MM.1S (cell line): ENCODE measurements at regions not wholly inside any gene's neighbourhood (a gene's known extent, or its start where the extent isn't known, plus 50 kb on each side); places are given as distances from the start of the nearest gene placed in this dataset.

Source experiments
- DNase-seq: peaks from one replicate; pipeline ENCODE4 v3.0.0-alpha.2; 2015
- H2AFZ ChIP-seq: fragments of 300-600 bp; sonication (generic); 2 replicates; pipeline ENCODE4 v1.6.0; 2016; ENCODE audit warnings: antibody characterized with exemption, low read length
- H3F3A ChIP-seq: fragments of 300-600 bp; sonication (generic); 2 replicates; pipeline ENCODE4 v1.6.1; 2016; ENCODE audit warnings: mild to moderate bottlenecking, antibody characterized with exemption, low read length, moderate library complexity, mixed read lengths; ENCODE audit not compliant: insufficient read depth
- H3K27ac ChIP-seq: fragments of 300-600 bp; sonication (generic); 2 replicates; pipeline ENCODE4 v1.5.1; 2016; ENCODE audit warnings: mild to moderate bottlenecking, low read length
- H3K27me3 ChIP-seq: fragments of 300-600 bp; sonication (generic); replicated peaks from 2 replicates; pipeline ENCODE4 v1.6.0; 2016; ENCODE audit warnings: low read length; ENCODE audit not compliant: insufficient read depth
- H3K36me3 ChIP-seq: fragments of 300-600 bp; sonication (generic); replicated peaks from 2 replicates; pipeline ENCODE4 v1.6.1; 2016; ENCODE audit warnings: mild to moderate bottlenecking, low read length, mixed read lengths; ENCODE audit not compliant: insufficient read depth
- H3K4me1 ChIP-seq: fragments of 300-600 bp; sonication (generic); 2 replicates; pipeline ENCODE4 v1.6.1; 2016; ENCODE audit warnings: low read length, mixed read lengths
- H3K4me2 ChIP-seq: fragments of 300-600 bp; sonication (generic); 2 replicates; pipeline ENCODE4 v1.6.0; 2016; ENCODE audit warnings: low read depth, low read length
- H3K4me3 ChIP-seq: fragments of 300-600 bp; sonication (generic); 2 replicates; pipeline ENCODE4 v1.5.1; 2016; ENCODE audit warnings: low read length, mixed read lengths
- H3K79me2 ChIP-seq: fragments of 300-600 bp; sonication (generic); 2 replicates; pipeline ENCODE4 v1.6.1; 2016; ENCODE audit warnings: mixed run types, low read length, mixed read lengths
- H3K9ac ChIP-seq: fragments of 300-600 bp; sonication (generic); 2 replicates; pipeline ENCODE4 v1.6.1; 2016; ENCODE audit warnings: low read length, mixed read lengths
- H3K9me2 ChIP-seq: fragments of 300-600 bp; sonication (generic); replicated peaks from 2 replicates; pipeline ENCODE4 v1.6.1; 2016; ENCODE audit warnings: mild to moderate bottlenecking, low read length, mixed read lengths; ENCODE audit not compliant: insufficient read depth
- H3K9me3 ChIP-seq: fragments of 300-600 bp; sonication (generic); replicated peaks from 2 replicates; pipeline ENCODE4 v1.6.1; 2016; ENCODE audit warnings: mild to moderate bottlenecking, low read length, mixed read lengths; ENCODE audit not compliant: insufficient read depth
- H4K20me1 ChIP-seq: fragments of 300-600 bp; sonication (generic); 2 replicates; pipeline ENCODE4 v1.6.1; 2016; ENCODE audit warnings: mild to moderate bottlenecking, low read length, moderate library complexity, mixed read lengths; ENCODE audit not compliant: insufficient read depth
- CTCF ChIP-seq: fragments of 300-600 bp; sonication (generic); IDR thresholded peaks from 2 replicates; pipeline ENCODE4 v1.5.1; 2016; ENCODE audit warnings: antibody characterized with exemption, low read length, mixed read lengths
- EZH2 ChIP-seq: fragments of 300-600 bp; sonication (generic); optimal IDR thresholded peaks from 2 replicates; pipeline ENCODE3; 2017; ENCODE audit warnings: low read depth, mild to moderate bottlenecking, antibody characterized with exemption, low read length, mixed read lengths
- EZH2phosphoT487 ChIP-seq: fragments of 300-600 bp; sonication (generic); IDR thresholded peaks from 2 replicates; pipeline ENCODE4 v1.6.1; 2018; ENCODE audit warnings: antibody characterized with exemption, low read length

- Histone ChIP-seq H3K4me3 (no peak overlapping the region), H3K9ac (no peak overlapping the region), H2AFZ (no peak overlapping the region), H4K20me1 (no peaks in the 10 kb centered on the region), H3K4me1 (no peaks in the 10 kb centered on the region), H3K9me3 (no peaks in the 10 kb centered on the region), H3K4me2 (no peak overlapping the region), H3K36me3 (no peaks in the 10 kb centered on the region), H3K9me2 (no peaks in the 10 kb centered on the region), H3K27ac (no peak overlapping the region), H3K79me2 (no peaks in the 10 kb centered on the region), H3F3A (no peaks in the 10 kb centered on the region), H3K27me3 (no peaks in the 10 kb centered on the region)
- no peak for DNase-seq
- TF ChIP-seq EZH2 (no peak), EZH2phosphoT487 (no peak), CTCF (no peak)
These were observed 53.9 kb upstream of the ESRRG start for GRCh38 chr1:216777148-216777547.
